Liver (tissue), 7 donors: ENCODE measurements at regions not wholly inside any gene's neighbourhood (a gene's known extent, or its start where the extent isn't known, plus 50 kb on each side); places are given as distances from the start of the nearest gene placed in this dataset.

Experiments
- DNase-seq: peaks from one replicate; pipeline ENCODE4 v3.0.0-alpha.2; 2017; ENCODE audit warnings: low spot score
- H3K27ac ChIP-seq, 2 donors: one replicate each; pipeline ENCODE4 v1.7.0; 2013; ENCODE audit warnings: inconsistent platforms in 2 of 2, low read length in 2 of 2, control low read depth in 1 of 2, low read depth in 1 of 2, mild to moderate bottlenecking in 1 of 2
- H3K27me3 ChIP-seq, 4 donors: one replicate each; pipeline versions ENCODE4 v1.6.1 to v1.7.0; 2013; ENCODE audit warnings: low read length in 3 of 4, inconsistent platforms in 1 of 4, mild to moderate bottlenecking in 1 of 4, moderate library complexity in 1 of 4; ENCODE audit not compliant: control insufficient read depth in 4 of 4, insufficient read depth in 4 of 4
- H3K36me3 ChIP-seq, 4 donors: one replicate each; pipeline versions ENCODE4 v1.6.1 to v1.7.0; 2013; ENCODE audit warnings: low read length in 3 of 4, mild to moderate bottlenecking in 3 of 4, low read depth in 1 of 4, moderate library complexity in 1 of 4; ENCODE audit not compliant: control insufficient read depth in 4 of 4, insufficient read depth in 3 of 4
- H3K4me1 ChIP-seq, 4 donors: one replicate each; pipeline versions ENCODE4 v1.6.1 to v1.7.0; 2013; ENCODE audit warnings: low read length in 3 of 4, mild to moderate bottlenecking in 3 of 4, moderate library complexity in 1 of 4; ENCODE audit not compliant: control insufficient read depth in 4 of 4, insufficient read depth in 4 of 4
- H3K4me3 ChIP-seq, 3 donors: one replicate each; pipeline versions ENCODE4 v1.6.1 to v1.7.0; 2013; ENCODE audit warnings: low read length in 3 of 3, control low read depth in 1 of 3, low read depth in 1 of 3, mild to moderate bottlenecking in 1 of 3
- H3K9ac ChIP-seq, 2 donors: one replicate each; pipeline ENCODE4 v1.7.0; 2013; ENCODE audit warnings: low read length in 2 of 2, mild to moderate bottlenecking in 2 of 2, moderate library complexity in 2 of 2, control low read depth in 1 of 2, low read depth in 1 of 2
- H3K9me3 ChIP-seq, 4 donors: one replicate each; pipeline versions ENCODE4 v1.6.1 to v1.7.0; 2013; ENCODE audit warnings: low read length in 3 of 4; ENCODE audit not compliant: control insufficient read depth in 4 of 4
- EGR1 ChIP-seq, 2 donors: IDR thresholded peaks; 2 replicates each; pipeline ENCODE4 v1.6.1; 2016 to 2018; ENCODE audit warnings: antibody characterized with exemption in 2 of 2, low read depth in 2 of 2
- FOXA2 ChIP-seq: IDR thresholded peaks from 2 replicates; pipeline ENCODE4 v1.6.1; 2016; ENCODE audit warnings: antibody characterized with exemption
- GABPA ChIP-seq, 2 donors: IDR thresholded peaks in 1 of 2; conservative IDR thresholded peaks in 1 of 2; 2 replicates each; pipeline ENCODE4 v1.6.1; 2016; ENCODE audit warnings: antibody characterized with exemption in 2 of 2, mild to moderate bottlenecking in 1 of 2, moderate library complexity in 1 of 2
- HNF4A ChIP-seq, 2 donors: conservative IDR thresholded peaks; 2 replicates each; pipeline ENCODE4 v1.6.1; 2016; ENCODE audit warnings: antibody characterized with exemption in 2 of 2, mild to moderate bottlenecking in 2 of 2
- HNF4G ChIP-seq: IDR thresholded peaks from 2 replicates; pipeline ENCODE4 v1.6.1; 2016; ENCODE audit warnings: antibody characterized with exemption
- JUND ChIP-seq, 2 donors: IDR thresholded peaks; 2 replicates each; pipeline ENCODE4 v1.6.1; 2016; ENCODE audit warnings: antibody characterized with exemption in 2 of 2
- RAD21 ChIP-seq, 2 donors: IDR thresholded peaks; 2 replicates each; pipeline ENCODE4 v1.6.1; 2016; ENCODE audit warnings: antibody characterized with exemption in 2 of 2, mild to moderate bottlenecking in 2 of 2
- REST ChIP-seq: IDR thresholded peaks from 2 replicates; pipeline ENCODE4 v1.6.1; 2016; ENCODE audit warnings: antibody characterized with exemption, mild to moderate bottlenecking
- RXRA ChIP-seq, 2 donors: IDR thresholded peaks; 2 replicates each; pipeline ENCODE4 v1.6.1; 2017 to 2018; ENCODE audit warnings: antibody characterized with exemption in 2 of 2, mild to moderate bottlenecking in 1 of 2
- SP1 ChIP-seq: IDR thresholded peaks from 2 replicates; pipeline ENCODE4 v1.6.1; 2018; ENCODE audit warnings: antibody characterized with exemption, mild to moderate bottlenecking
- YY1 ChIP-seq: IDR thresholded peaks from 2 replicates; pipeline ENCODE4 v1.6.1; 2016; ENCODE audit warnings: antibody characterized with exemption, mild to moderate bottlenecking
- WGBS: extraction: QIAGEN DNeasy Blood & Tissue Kit; methylation state at CpG from one replicate; pipeline ENCODE4 v1.1.7; 2013; 5-methylcytosine and 5-hydroxymethylcytosine counted together
- TF ChIP-seq, protein P1 (sequence below): IDR thresholded peaks from 2 replicates; pipeline ENCODE4 v1.6.1; 2016; ENCODE audit warnings: antibody characterized with exemption
- TF ChIP-seq, protein P2 (sequence below): IDR thresholded peaks from 2 replicates; pipeline ENCODE4 v1.6.1; 2016; ENCODE audit warnings: antibody characterized with exemption
- TF ChIP-seq, protein P3 (sequence below): IDR thresholded peaks from 2 replicates; pipeline ENCODE4 v1.6.1; 2016; ENCODE audit warnings: antibody characterized with exemption
- donor health status: healthy.
- donor health status: healthy.
- donor health status: healthy.
- donor health status: healthy.

- Histone ChIP-seq H3K4me3 (peak overlapping the region in 2 of 3 donors; percentile 7 to 17), H3K27me3 (no peaks in the 10 kb centered on the region), H3K36me3 (no peaks in the 10 kb centered on the region), H3K4me1 (peaks cover 6 to 47% (median 21%) of the 10 kb centered on the region in 4 donors), H3K27ac (peak overlapping the region; percentile 77 to 89), H3K9me3 (no peaks in the 10 kb centered on the region), H3K9ac (peak overlapping the region in 1 of 2 donors; percentile 82)
- DNase-seq = no peak
- WGBS = 43% methylated on average over 3 of the region's 3 CpGs
- TF ChIP-seq REST = no peak
- peak; percentile 34 to 49 for TF ChIP-seq HNF4A (conservative IDR thresholded peaks at IDR 0.05)
- peak; percentile 21 for TF ChIP-seq FOXA2
- TF ChIP-seq RXRA (IDR thresholded peaks at IDR 0.05) = peak; percentile 49 to 52
Observed at GRCh38 chr6:134521116-134521501, 203.2 kb upstream of the SGK1 start.

DNA sequence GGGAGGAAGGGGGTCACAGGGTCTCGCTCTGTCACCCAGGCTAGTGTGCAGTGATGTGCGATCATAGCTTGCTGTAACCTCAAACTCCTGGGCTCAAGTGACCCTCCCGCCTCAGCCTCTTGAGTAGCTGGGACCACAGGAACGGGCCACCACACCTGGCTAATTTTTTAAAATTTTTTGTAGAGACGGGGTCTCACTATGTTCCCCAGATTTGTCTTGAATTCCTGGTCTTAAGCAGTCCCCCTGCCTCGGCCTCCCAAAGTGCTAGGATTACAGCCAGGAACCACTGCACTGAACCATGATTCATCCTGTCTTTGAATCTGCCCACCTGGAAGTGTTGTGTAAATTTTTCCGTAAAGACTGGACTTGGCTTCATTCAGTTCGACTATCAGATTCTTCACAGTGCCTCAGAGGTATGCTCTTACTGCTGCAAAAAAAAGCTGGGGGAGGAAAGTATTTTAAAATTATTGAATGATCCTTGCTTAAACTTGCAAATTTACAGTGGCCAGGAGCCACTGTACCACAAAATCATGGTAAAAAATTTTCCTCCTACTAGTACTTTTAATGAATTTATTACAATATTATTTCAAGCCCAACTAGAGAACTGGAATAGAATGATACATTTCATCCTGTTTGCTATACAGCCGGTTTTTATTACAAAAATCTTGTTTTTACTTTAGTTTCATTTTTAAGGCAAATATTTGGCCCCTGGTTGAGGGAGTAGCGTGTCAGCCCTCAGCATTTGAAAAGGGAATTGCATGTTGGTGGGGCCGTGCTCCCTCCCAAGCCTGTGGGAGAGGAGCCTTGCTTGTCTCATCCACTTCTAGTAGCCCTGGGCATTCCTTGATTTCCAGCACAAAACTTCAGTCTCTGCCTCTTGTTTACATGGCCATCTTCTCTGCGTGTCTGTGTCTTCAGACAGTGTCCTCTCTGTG is 202.5 kb upstream of the SGK1 start:
- H3K9ac ChIP-seq = peak overlapping the region in 1 of 2 donors; percentile 82
- H3K4me1 ChIP-seq = peaks cover 6 to 47% (median 21%) of the 10 kb centered on the region in 4 donors
- 58% methylated on average over 12 of the region's 12 CpGs for WGBS
- H3K9me3 ChIP-seq = no peaks in the 10 kb centered on the region
- peak overlapping the region in 2 of 3 donors; percentile 7 to 17 for H3K4me3 ChIP-seq
- no peaks in the 10 kb centered on the region for H3K36me3 ChIP-seq
- peak overlapping the region; percentile 77 to 89 for H3K27ac ChIP-seq
- TF ChIP-seq, protein P1, sequence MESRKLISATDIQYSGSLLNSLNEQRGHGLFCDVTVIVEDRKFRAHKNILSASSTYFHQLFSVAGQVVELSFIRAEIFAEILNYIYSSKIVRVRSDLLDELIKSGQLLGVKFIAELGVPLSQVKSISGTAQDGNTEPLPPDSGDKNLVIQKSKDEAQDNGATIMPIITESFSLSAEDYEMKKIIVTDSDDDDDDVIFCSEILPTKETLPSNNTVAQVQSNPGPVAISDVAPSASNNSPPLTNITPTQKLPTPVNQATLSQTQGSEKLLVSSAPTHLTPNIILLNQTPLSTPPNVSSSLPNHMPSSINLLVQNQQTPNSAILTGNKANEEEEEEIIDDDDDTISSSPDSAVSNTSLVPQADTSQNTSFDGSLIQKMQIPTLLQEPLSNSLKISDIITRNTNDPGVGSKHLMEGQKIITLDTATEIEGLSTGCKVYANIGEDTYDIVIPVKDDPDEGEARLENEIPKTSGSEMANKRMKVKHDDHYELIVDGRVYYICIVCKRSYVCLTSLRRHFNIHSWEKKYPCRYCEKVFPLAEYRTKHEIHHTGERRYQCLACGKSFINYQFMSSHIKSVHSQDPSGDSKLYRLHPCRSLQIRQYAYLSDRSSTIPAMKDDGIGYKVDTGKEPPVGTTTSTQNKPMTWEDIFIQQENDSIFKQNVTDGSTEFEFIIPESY = no peak
- TF ChIP-seq, protein P2, sequence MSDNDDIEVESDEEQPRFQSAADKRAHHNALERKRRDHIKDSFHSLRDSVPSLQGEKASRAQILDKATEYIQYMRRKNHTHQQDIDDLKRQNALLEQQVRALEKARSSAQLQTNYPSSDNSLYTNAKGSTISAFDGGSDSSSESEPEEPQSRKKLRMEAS = peak; percentile 24
- peak in 1 of 2 donors; percentile 57 for TF ChIP-seq RXRA (IDR thresholded peaks at IDR 0.05)
- peak; percentile 24 for TF ChIP-seq YY1
- no peak for TF ChIP-seq GABPA (IDR thresholded peaks at IDR 0.05 in 1 of 2, conservative IDR thresholded peaks at IDR 0.05 in 1 of 2)
- TF ChIP-seq JUND (IDR thresholded peaks at IDR 0.05) = peak in 1 of 2 donors; percentile 82
- no peak for TF ChIP-seq FOXA2
- TF ChIP-seq RAD21 (IDR thresholded peaks at IDR 0.05) = peak in 1 of 2 donors; percentile 13
- peak; percentile 40 to 69 for TF ChIP-seq HNF4A (conservative IDR thresholded peaks at IDR 0.05)
- TF ChIP-seq, protein P3, sequence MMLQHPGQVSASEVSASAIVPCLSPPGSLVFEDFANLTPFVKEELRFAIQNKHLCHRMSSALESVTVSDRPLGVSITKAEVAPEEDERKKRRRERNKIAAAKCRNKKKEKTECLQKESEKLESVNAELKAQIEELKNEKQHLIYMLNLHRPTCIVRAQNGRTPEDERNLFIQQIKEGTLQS = no peak
- peak; percentile 42 for TF ChIP-seq REST
- TF ChIP-seq EGR1 (IDR thresholded peaks at IDR 0.05; ENCODE audit: low read depth in 2 of 2) = peak in 1 of 2 donors; percentile 67
- TF ChIP-seq HNF4G = no peak
- peak; percentile 4 for TF ChIP-seq SP1
- DNase-seq = no peak
- no peaks in the 10 kb centered on the region for H3K27me3 ChIP-seq
